NCI-H2107 (cell line): ENCODE measurements at regions not wholly inside any gene's neighbourhood (a gene's known extent, or its start where the extent isn't known, plus 50 kb on each side); places are given as distances from the start of the nearest gene placed in this dataset.

Experiments used
- DNase-seq: peaks from one replicate; lab custom pipeline; 2025; lab: John Stamatoyannopoulos, UW

GRCh38 chr4:3683744-3684421, 82.3 kb upstream of the ADRA2C start:
- no peak for DNase-seq

GRCh38 chr4:3683077-3683743, 83.0 kb upstream of the ADRA2C start:
- DNase-seq: no peak

GRCh38 chr4:3682236-3683076, 83.7 kb upstream of the ADRA2C start:
- no peak for DNase-seq

GRCh38 chr4:3681191-3681590, 85.0 kb upstream of the ADRA2C start:
- DNase-seq: no peak

GRCh38 chr4:3680656-3681055, 85.5 kb upstream of the ADRA2C start:
- DNase-seq: no peak

DNA sequence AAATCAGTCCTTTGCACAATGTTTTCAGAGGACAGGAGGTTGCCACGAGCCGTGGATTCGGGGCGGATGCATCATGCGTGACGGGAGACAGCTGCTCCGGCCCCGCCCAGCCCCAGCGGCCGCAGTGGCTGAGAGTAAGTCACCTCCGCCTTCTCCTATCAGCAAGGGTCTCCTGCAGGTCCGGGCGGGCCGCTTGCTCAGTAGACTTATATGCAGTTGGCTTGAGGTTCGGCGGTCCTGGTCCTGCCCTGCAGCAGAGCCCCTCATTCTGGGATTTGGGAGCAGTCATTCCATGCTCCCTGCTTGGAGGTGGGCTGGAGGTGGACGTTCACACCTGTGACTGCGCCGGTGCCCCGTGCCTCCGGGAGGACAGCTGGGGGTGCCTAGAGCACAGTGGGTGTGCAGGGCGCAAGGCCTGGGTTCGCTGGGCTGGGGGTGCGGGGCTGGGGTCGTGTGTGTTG, 86.3 kb upstream of the ADRA2C start:
- DNase-seq: no peak

DNA sequence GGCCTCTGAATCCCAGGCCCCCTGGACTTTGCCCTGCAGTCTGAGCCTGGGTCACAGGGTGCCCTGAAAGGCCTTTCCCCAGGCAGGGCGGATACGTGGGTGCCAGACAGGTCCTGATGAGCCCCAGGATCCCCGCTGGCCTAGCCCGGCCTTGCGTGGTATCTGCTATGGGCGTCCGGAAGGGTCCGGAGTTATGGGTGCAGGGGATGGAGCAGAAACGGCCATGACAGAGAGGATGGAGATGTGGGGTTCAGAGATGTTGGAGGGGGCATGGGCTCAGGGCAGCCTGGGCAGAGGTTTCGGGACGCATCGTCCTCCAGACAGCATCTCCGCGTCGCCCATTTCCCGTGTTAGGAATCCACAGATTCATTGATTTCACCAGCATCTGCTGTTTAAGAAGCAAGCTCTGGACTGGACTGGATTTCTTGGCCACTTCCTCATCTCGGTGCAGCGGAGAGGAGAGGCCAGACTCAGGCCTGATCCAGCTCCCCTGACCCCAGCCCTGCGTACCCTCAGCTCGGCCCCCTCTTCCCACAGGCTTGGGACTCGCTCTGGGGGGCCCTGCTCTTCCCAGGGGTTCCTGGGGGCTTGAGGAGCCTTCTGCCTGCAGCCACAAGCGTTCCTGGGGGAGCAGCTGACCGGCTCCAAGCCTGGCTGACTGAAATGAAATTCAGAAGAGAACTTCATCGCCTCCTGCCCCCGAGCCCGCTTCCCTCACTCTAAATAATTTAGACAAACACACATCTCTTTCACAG, 86.9 kb upstream of the ADRA2C start:
- DNase-seq: no peak

DNA sequence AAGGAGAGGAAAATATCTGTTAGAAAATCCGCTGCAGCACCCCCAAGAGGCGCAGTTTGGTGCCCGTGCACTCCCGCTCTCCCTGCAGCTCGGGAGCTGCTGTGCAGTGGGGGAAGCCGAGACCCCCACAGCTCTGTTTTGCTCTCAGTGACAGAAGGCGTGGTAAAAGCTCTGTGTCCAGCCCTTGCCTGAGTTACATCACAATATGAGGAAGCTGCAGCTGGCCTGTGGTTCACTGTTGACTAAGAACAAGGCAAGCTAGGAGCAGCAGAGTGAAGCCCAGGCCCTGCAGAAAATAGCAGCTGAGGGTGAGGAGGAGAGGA, 88.5 kb upstream of the ADRA2C start:
- no peak for DNase-seq

- no peak for DNase-seq
Measured at GRCh38 chr4:3676907-3677747, 89.1 kb upstream of the ADRA2C start.

DNA sequence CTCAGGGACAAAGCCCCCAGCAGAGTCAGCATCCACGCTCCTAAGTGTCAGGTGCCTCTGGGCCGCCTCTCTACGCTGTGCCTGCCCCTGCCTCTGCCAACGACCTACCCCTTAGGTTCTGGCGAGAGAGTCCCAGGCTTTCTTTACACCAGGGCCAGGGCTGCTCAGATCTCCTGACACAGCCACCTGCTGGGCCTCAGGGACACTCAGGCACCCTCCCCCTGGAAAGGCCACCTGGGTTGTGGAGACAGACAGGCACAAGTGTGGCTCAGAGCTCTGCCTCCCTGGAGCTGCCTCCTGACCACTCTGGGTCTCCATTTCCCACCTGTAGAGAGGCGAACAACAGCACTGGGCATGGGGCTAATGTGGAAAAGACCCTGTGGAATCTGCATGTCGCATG, 90.0 kb upstream of the ADRA2C start:
- DNase-seq: no peak

DNA sequence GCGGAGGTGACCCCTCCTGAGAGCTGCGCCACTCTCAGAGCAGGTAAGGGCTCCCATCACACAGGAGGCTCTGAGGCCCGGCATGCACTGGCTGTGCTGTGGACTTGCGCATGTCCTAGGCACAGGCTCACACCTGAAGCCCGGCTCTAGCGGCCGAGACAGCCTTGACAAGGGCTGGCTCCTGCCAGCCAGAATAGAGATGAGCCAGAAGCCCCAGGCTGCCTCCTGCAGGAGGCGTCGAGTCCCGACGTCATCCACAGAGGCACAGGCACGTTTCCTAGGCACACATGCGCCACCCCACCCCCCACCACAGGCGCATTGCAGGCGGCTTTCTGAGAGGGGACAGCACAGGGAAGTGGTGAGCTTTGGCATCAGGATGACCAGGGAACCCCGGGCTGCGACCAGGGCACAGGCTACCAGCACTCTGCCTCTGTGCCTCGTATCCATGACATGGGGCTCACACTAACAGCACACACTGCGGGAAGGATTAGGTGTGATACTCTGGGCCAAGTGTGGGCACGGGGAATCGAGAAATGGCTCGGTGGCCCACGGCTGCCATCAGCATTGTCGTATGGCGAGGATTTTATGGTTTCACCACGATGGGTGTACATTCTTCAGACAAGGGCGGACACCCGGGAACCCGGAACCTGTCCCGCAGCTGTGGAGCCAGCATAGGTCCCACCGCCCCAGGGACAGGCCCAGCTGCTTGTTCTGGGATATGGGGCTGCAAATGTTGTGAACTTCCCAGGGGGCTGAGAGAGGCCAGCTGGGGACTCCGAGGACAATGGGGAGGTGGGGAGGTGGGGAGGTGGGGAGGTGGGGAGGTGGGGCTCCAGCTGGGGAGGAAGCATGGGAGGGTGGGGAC, 90.7 kb upstream of the ADRA2C start:
- no peak for DNase-seq

- no peak for DNase-seq
Measured at GRCh38 chr4:3674479-3674851, 91.7 kb upstream of the ADRA2C start.

DNA sequence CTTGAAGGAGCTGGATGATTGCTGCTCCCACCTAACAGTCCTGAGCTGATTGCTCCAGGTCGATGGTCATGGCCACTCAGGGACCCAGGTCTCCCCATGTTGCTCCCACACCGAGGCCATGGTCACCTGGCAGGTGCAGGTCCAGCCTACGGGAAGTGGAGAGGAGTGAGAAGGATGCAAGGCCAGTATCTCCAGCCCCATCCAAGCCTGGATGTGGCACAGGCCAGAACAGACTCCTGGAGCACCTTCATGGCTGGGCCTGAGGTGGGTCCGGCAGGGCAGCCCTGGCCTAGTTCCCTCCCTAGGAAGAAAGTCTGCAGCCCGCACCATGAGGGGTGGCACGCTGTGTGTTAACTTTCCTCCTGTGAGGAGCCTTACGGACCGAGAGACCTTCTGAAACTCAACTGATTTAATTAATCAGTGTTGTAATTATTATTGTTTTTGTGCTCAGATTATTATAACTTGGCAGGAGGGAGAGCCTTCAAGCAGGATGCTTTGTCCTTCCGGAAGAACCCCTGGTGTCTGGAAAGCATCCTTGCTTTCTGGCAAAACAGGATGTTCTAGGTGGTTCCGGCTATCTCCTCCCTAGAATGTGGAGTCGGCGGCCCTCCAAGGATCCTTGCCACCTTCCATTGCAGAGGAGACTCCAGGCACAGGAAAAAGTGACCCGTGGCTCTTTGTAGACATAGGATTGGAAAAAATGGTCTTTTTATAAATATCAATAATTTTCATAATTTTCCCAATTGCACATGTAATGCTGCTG, 92.3 kb upstream of the ADRA2C start:
- no peak for DNase-seq

DNA sequence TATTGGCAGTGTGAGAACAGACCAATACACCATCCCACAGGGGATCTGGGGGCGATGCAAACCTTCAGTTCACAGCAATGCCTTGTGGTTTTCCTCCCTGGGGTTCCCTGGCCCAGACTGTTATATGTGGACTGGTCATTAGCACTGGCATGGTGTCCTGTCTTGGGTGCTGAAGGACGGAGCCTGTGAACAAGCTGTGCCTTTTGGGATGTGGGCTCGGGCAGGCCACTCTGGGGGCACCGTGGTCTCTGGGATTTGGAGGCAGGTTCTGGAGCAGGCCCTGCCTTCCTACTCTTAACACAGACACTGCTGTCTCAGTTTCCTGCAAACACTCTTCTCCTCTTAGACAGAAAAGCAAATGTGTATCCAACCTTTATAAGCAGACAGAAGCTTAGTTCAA, 93.0 kb upstream of the ADRA2C start:
- DNase-seq: no peak

DNA sequence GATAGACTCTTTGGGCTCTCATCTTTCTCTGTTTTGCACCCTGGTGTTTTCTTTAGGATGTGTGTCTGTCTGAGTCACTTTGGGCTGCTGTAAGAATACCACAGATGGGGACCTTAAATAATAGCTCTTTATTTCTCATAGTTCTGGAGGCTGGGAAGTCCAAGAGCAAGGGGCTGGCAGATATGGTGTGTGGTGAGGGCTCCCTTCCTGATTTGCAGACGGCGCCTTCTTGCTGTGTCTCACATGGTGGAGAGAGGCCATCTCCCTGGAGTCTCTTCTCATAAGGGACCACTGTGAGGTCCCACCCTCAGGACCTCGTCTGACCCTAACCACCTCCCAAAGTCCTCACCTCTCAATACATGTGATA, 93.7 kb upstream of the ADRA2C start:
- no peak for DNase-seq

GRCh38 chr4:3671571-3672464, 94.4 kb upstream of the ADRA2C start:
- DNase-seq: no peak

DNA sequence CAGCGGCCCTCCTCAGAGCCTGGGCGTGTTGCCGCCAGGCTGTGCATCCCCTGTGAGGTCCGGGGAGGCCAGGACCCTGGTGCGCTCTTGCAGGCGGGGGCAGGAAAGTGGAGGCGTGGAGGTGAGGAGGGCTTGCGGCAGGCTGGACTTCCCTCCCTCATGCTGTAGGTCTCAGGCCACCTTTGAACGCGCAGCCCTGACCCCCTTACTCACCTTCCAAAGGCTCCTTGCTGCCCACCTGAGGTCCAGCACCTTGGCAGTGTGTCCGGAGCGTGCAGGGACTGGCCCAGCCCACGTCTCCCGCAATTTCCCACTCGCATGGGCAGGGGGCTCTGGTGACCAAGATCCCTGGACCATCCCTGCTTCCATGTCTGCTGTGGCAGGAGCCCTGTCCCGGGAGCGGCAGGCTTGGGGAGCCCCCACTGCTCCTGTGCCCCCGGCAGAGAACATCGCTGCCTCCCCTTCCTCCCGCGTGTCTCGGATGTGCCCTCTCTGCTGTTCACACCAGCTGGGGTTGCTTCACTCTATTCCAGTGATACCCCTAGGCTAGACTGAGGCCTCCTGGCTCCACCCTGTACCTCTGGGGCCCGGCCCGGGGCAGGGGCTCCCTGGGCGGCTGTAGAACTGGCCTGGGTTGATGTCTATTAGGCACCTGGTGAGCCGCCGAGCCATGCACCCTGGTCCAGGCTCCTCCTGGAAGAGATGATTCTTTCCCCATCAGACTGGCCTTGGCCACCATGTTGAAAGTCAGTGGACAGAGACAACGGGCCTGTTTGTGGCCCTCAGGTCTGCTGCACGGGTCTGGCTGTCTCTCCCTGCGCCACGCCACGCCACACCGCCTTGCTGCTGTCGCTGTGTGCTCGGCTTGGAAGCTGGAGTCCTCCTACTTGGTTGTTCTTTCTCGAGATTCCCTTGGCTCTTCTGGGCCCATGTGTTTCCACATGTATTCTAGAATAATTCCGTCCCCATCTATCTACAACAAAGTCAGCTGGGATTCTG, 95.4 kb upstream of the ADRA2C start:
- no peak for DNase-seq

DNA sequence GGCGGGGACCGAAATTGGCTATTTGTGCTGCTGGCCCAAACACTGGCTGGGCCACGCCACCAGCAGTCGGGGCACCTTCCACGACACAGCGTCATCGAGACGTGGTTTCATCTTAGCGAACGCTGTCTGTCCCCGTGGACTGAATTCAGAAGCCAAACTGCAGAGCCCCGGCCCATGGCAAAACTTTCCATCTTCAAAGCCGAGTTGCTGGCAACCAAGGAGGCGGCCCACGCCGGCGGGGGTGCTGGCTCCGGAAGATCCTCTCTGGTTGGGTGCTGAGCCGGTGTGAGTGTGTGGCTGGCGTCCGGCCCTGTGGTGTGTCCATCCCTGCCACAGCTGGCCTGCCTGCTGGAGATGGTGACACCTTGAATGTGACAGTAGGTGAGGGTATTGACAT, 96.6 kb upstream of the ADRA2C start:
- DNase-seq: no peak
